A673 (cell line): ENCODE measurements at regions not wholly inside any gene's neighbourhood (a gene's known extent, or its start where the extent isn't known, plus 50 kb on each side); places are given as distances from the start of the nearest gene placed in this dataset.

Experiments
- CTCF ChIP-seq: fragments of 300-800, 200-600 bp; sonication (generic); conservative IDR thresholded peaks from 2 replicates; pipeline ENCODE4 v1.5.1; 2017; ENCODE audit warnings: low read depth, mild to moderate bottlenecking, antibody characterized with exemption, low read length, moderate library complexity, mixed read lengths
- EZH2 ChIP-seq: fragments of 200-600 bp; sonication (generic); IDR thresholded peaks from 2 replicates; pipeline ENCODE4 v1.6.1; 2017; ENCODE audit warnings: borderline replicate concordance, low read depth, mild to moderate bottlenecking, mixed read lengths, antibody characterized with exemption, low read length; ENCODE audit not compliant: poor library complexity, severe bottlenecking

DNA sequence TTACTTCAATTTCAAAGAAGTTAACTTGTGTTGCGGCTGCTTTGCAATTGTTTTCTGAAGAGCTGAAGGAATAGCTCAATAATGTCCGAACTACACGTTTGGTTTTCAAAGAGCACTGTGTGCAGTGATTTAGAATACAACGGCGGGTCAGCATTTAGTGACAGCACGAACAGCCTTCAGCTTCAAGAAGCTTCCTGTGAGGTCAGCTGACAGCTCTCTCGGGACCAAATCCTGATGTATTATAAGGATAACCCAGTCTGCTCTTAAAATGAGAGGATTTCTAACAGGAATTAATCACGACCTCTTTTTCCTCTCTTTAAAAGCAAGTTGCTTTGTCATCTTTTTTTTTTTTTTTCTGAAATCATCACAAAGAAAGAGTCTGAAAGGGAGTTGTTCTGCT lies 97.9 kb upstream of the UNC13C start:
- no peak for TF ChIP-seq CTCF
- no peak for TF ChIP-seq EZH2
